GM21515 (cell line): ENCODE measurements at regions not wholly inside any gene's neighbourhood (a gene's known extent, or its start where the extent isn't known, plus 50 kb on each side); places are given as distances from the start of the nearest gene placed in this dataset.
"Not testable (repeated sequence)": the region's sequence is repeated elsewhere in the genome, so short reads cannot be mapped to it uniquely, and the experiment has no call there.

ENCODE experiments used
- ATAC-seq: cut with Tn5 transposase; IDR thresholded peaks from one replicate; pipeline ENCODE4 v1.9.1; 2021; ENCODE audit not compliant: unreplicated experiment

GRCh38 chr3:71994906-71995305 is 210.0 kb upstream of the PROK2 start:
- ATAC-seq: no peak

- ATAC-seq: no peak
Observed at GRCh38 chr3:71994203-71994602, 209.3 kb upstream of the PROK2 start.

- no peak for ATAC-seq
Observed at GRCh38 chr3:71991681-71992080, 206.7 kb upstream of the PROK2 start.

GRCh38 chr3:71991046-71991445 is 206.1 kb upstream of the PROK2 start:
- no peak for ATAC-seq

GRCh38 chr3:71990545-71990944 is 205.6 kb upstream of the PROK2 start:
- no peak for ATAC-seq

- ATAC-seq: no peak
Observed at GRCh38 chr3:71989165-71989564, 204.2 kb upstream of the PROK2 start.

- no peak for ATAC-seq
Observed at GRCh38 chr3:71987828-71988227, 202.9 kb upstream of the PROK2 start.

GRCh38 chr3:71987089-71987735 is 202.3 kb upstream of the PROK2 start:
- ATAC-seq: no peak

GRCh38 chr3:71986606-71987005 is 201.7 kb upstream of the PROK2 start:
- ATAC-seq: no peak

GRCh38 chr3:71984843-71985613 is 200.1 kb upstream of the PROK2 start:
- peak; percentile 91 for ATAC-seq

GRCh38 chr3:71983694-71984093 is 198.7 kb upstream of the PROK2 start:
- no peak for ATAC-seq

GRCh38 chr3:71982506-71983258 is 197.7 kb upstream of the PROK2 start:
- not testable (repeated sequence) for ATAC-seq

GRCh38 chr3:71979175-71979574 is 194.2 kb upstream of the PROK2 start:
- ATAC-seq: no peak

- peak; percentile 79 for ATAC-seq
Observed at GRCh38 chr3:71978150-71978721, 193.3 kb upstream of the PROK2 start.

GRCh38 chr3:71977525-71977924 is 192.6 kb upstream of the PROK2 start:
- ATAC-seq: no peak

- no peak for ATAC-seq
Observed at GRCh38 chr3:71975573-71975972, 190.6 kb upstream of the PROK2 start.

- ATAC-seq: no peak
Observed at GRCh38 chr3:71974786-71975185, 189.8 kb upstream of the PROK2 start.

GRCh38 chr3:71973274-71974030 is 188.5 kb upstream of the PROK2 start:
- no peak for ATAC-seq

- ATAC-seq: no peak
Observed at GRCh38 chr3:71972031-71972430, 187.1 kb upstream of the PROK2 start.

- ATAC-seq: no peak
Observed at GRCh38 chr3:71968544-71968943, 183.6 kb upstream of the PROK2 start.

GRCh38 chr3:71966185-71966584 is 181.2 kb upstream of the PROK2 start:
- ATAC-seq: no peak
